Spleen (tissue), 11 donors: ENCODE measurements at regions not wholly inside any gene's neighbourhood (a gene's known extent, or its start where the extent isn't known, plus 50 kb on each side); places are given as distances from the start of the nearest gene placed in this dataset.

Source experiments
- DNase-seq: peaks from one replicate; pipeline ENCODE4 v3.0.0-alpha.2; 2020
- H3K27ac ChIP-seq, 8 donors: fragments of 200-600 bp; sonication (generic) in 7 of 8; 1 replicate in 4 of 8; 2 replicates in 4 of 8; pipeline versions ENCODE4 v1.5.0 to v1.8.0; 2016 to 2021; ENCODE audit warnings: inconsistent platforms in 4 of 8, mild to moderate bottlenecking in 4 of 8, moderate library complexity in 1 of 8
- H3K27me3 ChIP-seq, 7 donors: fragments of 200-600 bp; sonication (generic) in 6 of 7; replicated peaks in 1 of 7; 1 replicate in 4 of 7; 2 replicates in 3 of 7; pipeline versions ENCODE4 v1.5.0 to v1.8.0; 2016 to 2021; ENCODE audit warnings: inconsistent platforms in 3 of 7, mild to moderate bottlenecking in 1 of 7
- H3K36me3 ChIP-seq, 6 donors: fragments of 200-600 bp; sonication (generic) in 5 of 6; 1 replicate in 4 of 6; 2 replicates in 2 of 6; pipeline versions ENCODE4 v1.5.0 to v1.8.0; 2016 to 2021; ENCODE audit warnings: inconsistent platforms in 2 of 6
- H3K4me1 ChIP-seq, 6 donors: fragments of 200-600 bp; sonication (generic) in 5 of 6; 1 replicate in 3 of 6; 2 replicates in 3 of 6; pipeline versions ENCODE4 v1.5.0 to v1.8.0; 2016 to 2021; ENCODE audit warnings: inconsistent platforms in 3 of 6
- H3K4me3 ChIP-seq, 8 donors: fragments of 200-600 bp; sonication (generic) in 7 of 8; 1 replicate in 4 of 8; 2 replicates in 4 of 8; pipeline versions ENCODE4 v1.5.0 to v1.8.0; 2016 to 2021; ENCODE audit warnings: inconsistent platforms in 4 of 8, mild to moderate bottlenecking in 4 of 8, moderate library complexity in 2 of 8
- H3K9me3 ChIP-seq, 8 donors: fragments of 200-600 bp; sonication (generic) in 7 of 8; 1 replicate in 4 of 8; 2 replicates in 4 of 8; pipeline versions ENCODE4 v1.5.0 to v1.8.0; 2016 to 2021; ENCODE audit warnings: inconsistent platforms in 4 of 8
- CTCF ChIP-seq, 11 experiments: fragments of 200-600 bp in 7 of 11; fragments of 450-650 bp in 4 of 11; sonication (generic) in 4 of 11; IDR thresholded peaks in 8 of 11; conservative IDR thresholded peaks in 3 of 11; 1 replicate in 7 of 11; 2 replicates in 4 of 11; pipeline versions ENCODE4 v1.4.0 to v1.8.0; 2016 to 2021; ENCODE audit warnings: antibody characterized with exemption in 11 of 11, inconsistent platforms in 4 of 11, mild to moderate bottlenecking in 1 of 11
- POLR2A ChIP-seq, 3 donors: fragments of 450-650 bp; IDR thresholded peaks; one replicate each; pipeline ENCODE4 v1.5.1; 2017; ENCODE audit warnings: antibody characterized with exemption in 3 of 3, mild to moderate bottlenecking in 1 of 3
- POLR2AphosphoS5 ChIP-seq, 3 donors: sonication (generic); formaldehyde crosslinking; IDR thresholded peaks; one replicate each; pipeline ENCODE4 v1.5.1; 2017; ENCODE audit warnings: antibody characterized with exemption in 3 of 3
- WGBS, 5 donors: extraction: QIAGEN DNeasy Blood & Tissue Kit in 3 of 5; methylation state at CpG; one replicate each; pipeline versions ENCODE4 v1.1.5 to v1.1.7; 2013 to 2018; 5-methylcytosine and 5-hydroxymethylcytosine counted together
- intact Hi-C: fragments of 100-400 bp; cut with DNase I; formaldehyde crosslinking; loops from one replicate; pipeline ENCODE4 v1.15.0; 2023; ENCODE audit warnings: low total_unique reads
- donor health status: healthy with polysubstance abuse.
- donor health status: DM: no; HTN: no; CAD: no; lungs with moderate emphysema.
- donor health status: DM: no; HTN: no; CAD: no.
- donor health status: Bipolar disorder and iron deficiency.
- donor health status: healthy.
- donor health status: DM: no; HTN: no; CAD: no.
- donor health status: DM: yes; HTN: yes; CAD: no.

- WGBS, 5 donors: 33 to 51% (median 39%) methylated on average over 3 of the region's 3 CpGs
These were observed 651.7 kb upstream of the CCDC54 start for GRCh38 chr3:106725566-106725965.

GRCh38 chr3:106728315-106729098, 648.7 kb upstream of the CCDC54 start:
- intact Hi-C loops: no loop called here
- WGBS, 5 donors: 77 to 85% (median 82%) methylated on average over 5 of the region's 5 CpGs
- H3K27ac ChIP-seq: no peak overlapping the region

More at GRCh38 chr3:106725566-106725965, 651.7 kb upstream of the CCDC54 start:
- Histone ChIP-seq H3K4me1 (no peaks in the 10 kb centered on the region), H3K27ac (no peak overlapping the region), H3K9me3 (peaks cover 0 to 8% (median 0%) of the 10 kb centered on the region in 8 donors), H3K4me3 (no peak overlapping the region), H3K36me3 (no peaks in the 10 kb centered on the region), H3K27me3 (peaks cover 0 to 3% (median 0%) of the 10 kb centered on the region in 7 donors)
- TF ChIP-seq POLR2AphosphoS5 (IDR thresholded peaks at IDR 0.05) (no peak), POLR2A (IDR thresholded peaks at IDR 0.05) (no peak), CTCF (IDR thresholded peaks at IDR 0.05 in 8 of 11, conservative IDR thresholded peaks at IDR 0.05 in 3 of 11) (no peak)
- no peak for DNase-seq
- intact Hi-C loops: no loop called here

GRCh38 chr3:106729481-106729880, 647.8 kb upstream of the CCDC54 start:
- intact Hi-C loops: no loop called here
- Histone ChIP-seq H3K36me3 (no peaks in the 10 kb centered on the region), H3K9me3 (no peaks in the 10 kb centered on the region), H3K4me1 (no peaks in the 10 kb centered on the region), H3K27ac (no peak overlapping the region), H3K27me3 (no peaks in the 10 kb centered on the region), H3K4me3 (no peak overlapping the region)
- TF ChIP-seq CTCF (IDR thresholded peaks at IDR 0.05 in 8 of 11, conservative IDR thresholded peaks at IDR 0.05 in 3 of 11) (no peak), POLR2AphosphoS5 (IDR thresholded peaks at IDR 0.05) (no peak)
- DNase-seq: no peak
- 77 to 85% (median 81%) methylated on average over 1 of the region's 1 CpG for WGBS, 5 donors

More at GRCh38 chr3:106728315-106729098, 648.7 kb upstream of the CCDC54 start:
- Histone ChIP-seq H3K4me3 (no peak overlapping the region), H3K27me3 (no peaks in the 10 kb centered on the region), H3K9me3 (no peaks in the 10 kb centered on the region), H3K36me3 (no peaks in the 10 kb centered on the region), H3K4me1 (no peaks in the 10 kb centered on the region)
- DNase-seq: no peak
- TF ChIP-seq POLR2A (IDR thresholded peaks at IDR 0.05) (no peak), POLR2AphosphoS5 (IDR thresholded peaks at IDR 0.05) (no peak), CTCF (IDR thresholded peaks at IDR 0.05 in 8 of 11, conservative IDR thresholded peaks at IDR 0.05 in 3 of 11) (no peak)

GRCh38 chr3:106731230-106731629, 646.0 kb upstream of the CCDC54 start:
- Histone ChIP-seq H3K27ac (no peak overlapping the region), H3K4me3 (no peak overlapping the region), H3K36me3 (no peaks in the 10 kb centered on the region), H3K4me1 (no peaks in the 10 kb centered on the region), H3K9me3 (no peaks in the 10 kb centered on the region), H3K27me3 (no peaks in the 10 kb centered on the region)
- DNase-seq: no peak
- TF ChIP-seq POLR2AphosphoS5 (IDR thresholded peaks at IDR 0.05) (no peak), POLR2A (IDR thresholded peaks at IDR 0.05) (no peak), CTCF (IDR thresholded peaks at IDR 0.05 in 8 of 11, conservative IDR thresholded peaks at IDR 0.05 in 3 of 11) (no peak)
- intact Hi-C loops: no loop called here
- 74 to 92% (median 86%) methylated on average over 2 of the region's 2 CpGs for WGBS, 5 donors
